ENCODE measurements at regions not wholly inside any gene's neighbourhood (a gene's known extent, or its start where the extent isn't known, plus 50 kb on each side); places are given as distances from the start of the nearest gene placed in this dataset.
A peak's percentile ranks its signal among the peaks of the same experiment; 100 is the strongest.

DNA sequence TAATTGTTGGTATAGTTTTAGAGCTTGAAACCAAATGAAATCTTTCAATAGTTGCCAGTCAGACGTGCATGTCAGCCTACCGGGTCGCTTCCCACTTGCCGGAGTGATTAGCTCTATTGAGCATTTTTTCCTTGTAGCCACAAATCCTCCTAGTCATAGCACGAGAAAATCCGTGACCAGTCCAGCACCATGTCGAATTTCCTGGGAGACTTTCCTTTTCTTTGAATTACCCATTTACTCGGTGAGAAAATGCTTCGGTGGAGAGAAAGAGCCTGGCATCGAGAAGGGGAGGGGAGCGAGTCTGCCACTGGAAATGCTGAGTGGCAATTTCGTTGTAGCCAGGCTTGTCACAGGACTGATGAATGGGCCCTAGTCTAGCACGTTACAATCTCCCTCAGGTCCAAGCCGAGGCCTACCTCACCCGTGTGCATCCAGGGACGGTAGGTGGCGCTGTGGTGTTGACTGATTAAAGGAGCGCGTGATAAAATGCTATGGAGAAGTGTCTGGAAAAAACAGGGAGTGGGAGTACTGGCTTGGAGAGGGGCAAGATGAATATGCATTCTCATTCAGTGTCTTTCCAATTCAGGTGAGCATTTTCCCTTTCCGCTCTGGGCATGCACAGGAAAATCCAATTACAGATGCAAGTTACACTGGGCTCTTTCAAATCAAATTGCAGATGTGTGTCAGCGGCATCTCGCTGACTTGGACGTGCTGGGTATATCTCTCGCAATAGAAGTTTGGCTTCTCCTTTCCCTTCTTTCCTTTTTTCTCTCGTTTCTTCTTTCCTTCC is 238.8 kb downstream of the EDEM1 start:
- WGBS, 2 donors, result 36 to 40% methylated on average over 25 of the region's 25 CpGs
- DNase-seq, result peak; percentile 95
- Histone ChIP-seq H3K4me1 (peaks cover 9% of the 10 kb centered on the region), H3K27me3 (no peaks in the 10 kb centered on the region), H3K27ac (no peak overlapping the region), H3K9me3 (no peaks in the 10 kb centered on the region), H3K4me3 (peak overlapping the region in 1 of 2 donors; percentile 11), H3K36me3 (ENCODE audit: low read depth, missing control alignments) (no peaks in the 10 kb centered on the region)
- intact Hi-C loops (cut with DNase I; ENCODE audit: low total_unique reads), result no loop called here
- TF ChIP-seq CTCF (IDR thresholded peaks at IDR 0.05), result peak; percentile 60 to 84 (median 82)
- TF ChIP-seq POLR2A (IDR thresholded peaks at IDR 0.05), result no peak

GRCh38 chr3:5427021-5427420 is 239.5 kb downstream of the EDEM1 start:
- H3K27me3 ChIP-seq, result no peaks in the 10 kb centered on the region
- H3K27ac ChIP-seq, result no peak overlapping the region
- H3K4me1 ChIP-seq, result peaks cover 9% of the 10 kb centered on the region
- no peak for DNase-seq
- no peak for TF ChIP-seq CTCF (IDR thresholded peaks at IDR 0.05)
- TF ChIP-seq POLR2A (IDR thresholded peaks at IDR 0.05), result no peak
- no peaks in the 10 kb centered on the region for H3K36me3 ChIP-seq (ENCODE audit: low read depth, missing control alignments)
- H3K4me3 ChIP-seq, result no peak overlapping the region
- H3K9me3 ChIP-seq, result no peaks in the 10 kb centered on the region
- intact Hi-C loops (cut with DNase I; ENCODE audit: low total_unique reads), result no loop called here
- WGBS, 2 donors, result 70 to 71% methylated on average over 6 of the region's 6 CpGs

- Histone ChIP-seq H3K4me3 (no peak overlapping the region), H3K9me3 (no peaks in the 10 kb centered on the region), H3K4me1 (peaks cover 9% of the 10 kb centered on the region), H3K36me3 (ENCODE audit: low read depth, missing control alignments) (no peaks in the 10 kb centered on the region), H3K27ac (no peak overlapping the region), H3K27me3 (no peaks in the 10 kb centered on the region)
- intact Hi-C loops (cut with DNase I; ENCODE audit: low total_unique reads), result no loop called here
- 72 to 80% methylated on average over 3 of the region's 3 CpGs for WGBS, 2 donors
- TF ChIP-seq POLR2A (IDR thresholded peaks at IDR 0.05) (no peak), CTCF (IDR thresholded peaks at IDR 0.05) (no peak)
- DNase-seq, result no peak
Measured at GRCh38 chr3:5427938-5428337, 240.4 kb downstream of the EDEM1 start.

DNA sequence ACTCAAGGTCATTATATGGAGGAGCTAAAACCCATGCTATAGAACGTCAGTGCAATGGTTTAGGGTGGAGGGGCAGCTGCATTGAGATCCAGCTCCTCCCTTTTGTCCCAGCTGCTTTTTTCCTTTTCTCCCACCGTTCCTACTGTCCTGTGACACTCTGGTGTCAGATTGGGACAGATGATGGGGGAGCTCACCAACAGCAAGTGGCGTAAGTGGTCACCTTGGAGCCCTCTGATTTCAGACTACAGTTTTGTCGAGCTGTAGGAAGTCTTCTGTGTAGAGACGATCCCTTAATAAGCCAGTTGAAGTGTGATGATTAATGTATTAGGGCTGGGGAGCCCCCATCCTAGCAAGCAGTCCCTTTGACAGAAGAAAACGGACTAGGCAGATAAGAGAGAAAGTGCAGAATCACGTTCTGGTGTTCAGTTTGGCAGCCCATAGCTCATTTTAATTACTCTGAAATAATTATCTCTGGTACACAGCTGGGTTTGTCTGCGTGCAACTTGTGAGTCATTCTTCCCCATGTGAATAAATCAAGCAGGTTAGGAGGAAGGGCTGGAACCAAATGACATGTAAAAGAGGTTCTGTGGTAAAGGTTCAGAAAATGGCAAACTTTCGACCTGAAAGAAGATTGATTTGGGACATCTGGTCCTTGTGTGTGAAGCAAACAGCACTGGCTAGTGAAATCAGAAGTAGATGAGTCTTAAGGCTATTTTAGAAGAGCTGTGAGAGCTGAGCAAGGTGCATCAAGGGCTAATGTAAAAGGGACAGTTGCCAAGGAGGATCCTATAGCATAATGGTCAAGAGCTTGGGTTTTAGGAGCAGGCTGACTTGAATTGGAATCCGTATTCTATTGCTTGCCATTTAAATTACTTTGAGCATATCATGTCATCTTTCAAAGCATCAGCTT is 241.4 kb downstream of the EDEM1 start:
- H3K9me3 ChIP-seq, result no peaks in the 10 kb centered on the region
- no peak for DNase-seq
- H3K36me3 ChIP-seq (ENCODE audit: low read depth, missing control alignments), result no peaks in the 10 kb centered on the region
- H3K27ac ChIP-seq, result no peak overlapping the region
- no peaks in the 10 kb centered on the region for H3K27me3 ChIP-seq
- TF ChIP-seq POLR2A (IDR thresholded peaks at IDR 0.05) (no peak), CTCF (IDR thresholded peaks at IDR 0.05) (no peak)
- 50 to 55% methylated on average over 10 of the region's 10 CpGs for WGBS, 2 donors
- intact Hi-C loops (cut with DNase I; ENCODE audit: low total_unique reads), result no loop called here
- H3K4me3 ChIP-seq, result no peak overlapping the region
- peaks cover under 1% of the 10 kb centered on the region for H3K4me1 ChIP-seq

All from testis (tissue), 2 donors.